GM06990 (cell line): ENCODE measurements at regions not wholly inside any gene's neighbourhood (a gene's known extent, or its start where the extent isn't known, plus 50 kb on each side); places are given as distances from the start of the nearest gene placed in this dataset.

Source experiments
- DNase-seq: peaks from one replicate; pipeline ENCODE4 v3.0.0-alpha.2; 2011; ENCODE audit not compliant: insufficient read length; ENCODE audit errors: extremely low read depth
- H3K27me3 ChIP-seq: replicated peaks from 2 replicates; pipeline ENCODE4 v1.6.0; 2011; ENCODE audit warnings: low read length; ENCODE audit not compliant: control insufficient read depth, insufficient read depth
- H3K36me3 ChIP-seq: 2 replicates; pipeline ENCODE4 v1.5.1; 2011; ENCODE audit warnings: low read length; ENCODE audit not compliant: control insufficient read depth, insufficient read depth
- H3K4me3 ChIP-seq: replicated peaks from 2 replicates; pipeline ENCODE4 v1.5.1; 2011; ENCODE audit warnings: low read depth, mild to moderate bottlenecking, control low read depth, low read length
- CTCF ChIP-seq: IDR thresholded peaks from 2 replicates; pipeline ENCODE4 v1.5.1; 2011; ENCODE audit warnings: low read length, control low read depth, mild to moderate bottlenecking, inconsistent platforms; ENCODE audit not compliant: insufficient read depth, poor library complexity, severe bottlenecking

- TF ChIP-seq CTCF, result no peak
- no peak overlapping the region for H3K4me3 ChIP-seq
- no peaks in the 10 kb centered on the region for H3K36me3 ChIP-seq
- no peaks in the 10 kb centered on the region for H3K27me3 ChIP-seq
- no peak for DNase-seq
Observed at GRCh38 chr9:108150736-108151586, 661.4 kb upstream of the KLF4 start.

GRCh38 chr9:108149326-108149725 lies 659.8 kb upstream of the KLF4 start:
- Histone ChIP-seq H3K27me3 (no peaks in the 10 kb centered on the region), H3K36me3 (no peaks in the 10 kb centered on the region), H3K4me3 (no peak overlapping the region)
- no peak for TF ChIP-seq CTCF
- DNase-seq, result no peak

GRCh38 chr9:108142504-108143201 lies 653.1 kb upstream of the KLF4 start:
- no peak for TF ChIP-seq CTCF
- H3K4me3 ChIP-seq, result no peak overlapping the region
- no peaks in the 10 kb centered on the region for H3K36me3 ChIP-seq
- H3K27me3 ChIP-seq, result no peaks in the 10 kb centered on the region; the same call in 1 of the 2 replicates
- no peak for DNase-seq

GRCh38 chr9:108142142-108142503 lies 652.6 kb upstream of the KLF4 start:
- no peak overlapping the region for H3K4me3 ChIP-seq
- TF ChIP-seq CTCF, result no peak
- no peaks in the 10 kb centered on the region; the same call in 1 of the 2 replicates for H3K27me3 ChIP-seq
- no peaks in the 10 kb centered on the region for H3K36me3 ChIP-seq
- DNase-seq, result no peak

- H3K4me3 ChIP-seq, result no peak overlapping the region
- TF ChIP-seq CTCF, result no peak
Observed at GRCh38 chr9:108139900-108140299, 650.3 kb upstream of the KLF4 start.

More at GRCh38 chr9:108139900-108140299, 650.3 kb upstream of the KLF4 start:
- Histone ChIP-seq H3K36me3 (no peaks in the 10 kb centered on the region), H3K27me3 (no peaks in the 10 kb centered on the region; the same call in 1 of the 2 replicates)
- DNase-seq, result no peak
